GM18868 (cell line): ENCODE measurements at regions not wholly inside any gene's neighbourhood (a gene's known extent, or its start where the extent isn't known, plus 50 kb on each side); places are given as distances from the start of the nearest gene placed in this dataset.

ENCODE experiments used
- ATAC-seq: cut with Tn5 transposase; IDR thresholded peaks from one replicate; pipeline ENCODE4 v1.9.1; 2021; ENCODE audit warnings: mild to moderate bottlenecking, moderate library complexity; ENCODE audit not compliant: unreplicated experiment

DNA sequence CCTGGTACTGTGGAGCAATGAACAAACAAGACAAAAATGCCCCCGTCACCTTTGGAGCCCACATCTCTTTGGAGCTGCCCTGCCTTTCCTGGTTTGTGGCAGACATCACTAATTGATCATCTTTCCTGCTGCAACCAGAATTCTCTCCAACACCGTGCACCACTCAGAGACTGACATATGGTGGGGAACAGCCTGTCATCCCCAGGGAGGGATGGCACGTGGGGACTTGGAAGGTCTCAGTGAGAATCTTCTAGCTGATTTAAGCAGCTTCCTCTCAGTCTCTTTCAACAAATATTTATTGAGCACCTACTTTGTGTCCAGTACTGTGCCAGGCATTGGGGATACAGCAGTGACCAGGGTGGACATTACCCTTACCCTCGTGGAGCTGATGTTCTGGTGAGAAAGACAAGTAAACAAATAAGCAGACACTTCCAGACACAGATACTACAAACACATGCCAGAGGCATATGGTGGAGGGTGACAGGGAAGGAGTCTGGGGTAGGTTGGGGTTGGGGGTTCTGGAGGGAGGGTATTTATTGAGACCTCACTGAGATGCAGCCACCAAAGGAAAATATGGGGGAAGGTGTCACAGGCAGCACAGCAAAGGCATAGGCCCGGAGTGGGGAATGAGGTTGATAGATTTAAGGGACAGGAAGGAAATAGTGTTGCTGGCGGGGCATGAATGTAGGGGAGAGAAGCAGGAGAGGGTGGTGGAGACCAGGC lies 82.3 kb downstream of the CEBPB start:
- ATAC-seq, result no peak

DNA sequence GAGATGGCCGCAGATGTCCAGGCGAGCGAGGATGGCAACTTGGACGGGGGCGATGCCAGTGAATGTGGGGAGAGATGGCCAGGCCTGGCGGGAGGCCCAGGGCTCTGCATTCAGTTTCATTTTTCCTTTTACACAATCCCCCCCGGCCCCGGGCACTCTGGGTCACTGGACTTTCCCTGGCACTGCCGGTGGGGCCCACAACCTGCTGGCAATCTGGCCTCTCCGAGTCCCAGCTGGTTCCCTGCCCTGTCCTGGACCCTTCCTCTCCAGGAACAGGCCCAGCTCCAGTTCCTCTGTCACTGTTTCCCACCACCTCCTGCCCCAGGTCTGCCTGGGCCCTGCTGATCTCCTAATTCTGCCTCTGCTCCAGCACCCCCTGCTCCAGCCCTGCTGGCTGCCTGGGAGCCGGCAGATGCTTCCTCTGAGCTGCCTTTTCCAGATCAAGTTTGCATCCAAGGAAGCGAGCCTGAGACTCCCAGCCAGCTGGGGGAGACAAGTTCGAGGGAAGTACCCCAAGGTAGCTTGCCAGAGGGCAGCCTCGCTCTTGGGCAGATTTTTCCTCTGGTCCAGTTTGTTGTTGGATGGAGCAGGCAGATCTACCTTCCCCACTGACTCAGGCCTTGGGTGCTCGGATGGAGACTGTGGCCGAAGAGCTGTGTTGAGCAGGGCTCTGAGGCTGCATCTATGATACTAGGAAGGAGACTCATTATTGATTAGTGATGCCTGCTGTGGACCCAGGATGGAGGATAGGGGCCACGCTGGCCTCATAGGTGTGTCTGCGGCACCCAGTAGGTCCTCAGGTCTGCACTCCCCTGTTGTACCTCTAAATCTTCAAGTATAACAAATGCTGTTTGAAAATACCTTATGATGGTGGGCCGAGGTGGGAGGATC lies 83.2 kb downstream of the CEBPB start:
- no peak for ATAC-seq

DNA sequence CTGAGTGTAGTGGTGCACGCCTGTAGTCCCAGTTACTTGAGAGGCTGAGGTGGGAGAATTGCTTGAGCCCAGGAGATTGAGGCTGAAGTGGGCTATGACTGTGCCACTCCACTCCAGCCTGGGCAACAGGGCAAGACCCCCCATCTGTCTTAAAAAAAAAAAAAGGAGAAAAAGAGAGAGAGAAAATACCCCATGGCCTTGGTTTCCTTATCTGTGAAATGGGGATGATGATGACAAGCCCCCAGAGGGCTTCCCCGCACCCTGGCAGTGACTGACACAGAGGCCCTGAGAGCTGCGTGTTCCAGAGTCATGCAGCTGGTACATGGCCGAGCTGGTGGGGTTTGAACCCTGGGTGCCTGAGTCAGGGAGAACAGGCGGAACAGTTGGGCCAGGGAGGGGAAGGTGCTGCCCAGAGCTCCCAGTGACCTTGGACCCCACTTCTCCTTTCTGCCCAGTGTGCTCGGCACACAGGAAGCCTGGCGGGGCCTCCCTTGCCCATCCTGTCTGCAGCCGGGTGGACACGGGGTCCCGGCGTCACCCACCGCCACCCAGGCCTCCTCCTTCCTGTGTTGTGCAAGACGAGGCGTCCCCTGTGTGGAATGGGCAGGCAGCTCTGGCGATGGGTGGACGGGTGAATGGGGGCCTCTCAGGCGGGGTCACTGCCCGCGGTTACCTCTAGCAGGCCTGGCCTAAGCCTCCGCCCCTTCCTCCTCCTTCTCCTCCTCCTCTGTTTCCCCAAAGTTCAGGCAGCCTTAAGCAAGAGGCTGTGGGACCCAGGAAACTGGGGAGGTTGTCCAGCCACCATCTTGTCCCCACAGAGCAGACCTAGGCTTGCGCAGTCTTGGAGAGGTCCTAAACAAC lies 84.2 kb downstream of the CEBPB start:
- no peak for ATAC-seq

DNA sequence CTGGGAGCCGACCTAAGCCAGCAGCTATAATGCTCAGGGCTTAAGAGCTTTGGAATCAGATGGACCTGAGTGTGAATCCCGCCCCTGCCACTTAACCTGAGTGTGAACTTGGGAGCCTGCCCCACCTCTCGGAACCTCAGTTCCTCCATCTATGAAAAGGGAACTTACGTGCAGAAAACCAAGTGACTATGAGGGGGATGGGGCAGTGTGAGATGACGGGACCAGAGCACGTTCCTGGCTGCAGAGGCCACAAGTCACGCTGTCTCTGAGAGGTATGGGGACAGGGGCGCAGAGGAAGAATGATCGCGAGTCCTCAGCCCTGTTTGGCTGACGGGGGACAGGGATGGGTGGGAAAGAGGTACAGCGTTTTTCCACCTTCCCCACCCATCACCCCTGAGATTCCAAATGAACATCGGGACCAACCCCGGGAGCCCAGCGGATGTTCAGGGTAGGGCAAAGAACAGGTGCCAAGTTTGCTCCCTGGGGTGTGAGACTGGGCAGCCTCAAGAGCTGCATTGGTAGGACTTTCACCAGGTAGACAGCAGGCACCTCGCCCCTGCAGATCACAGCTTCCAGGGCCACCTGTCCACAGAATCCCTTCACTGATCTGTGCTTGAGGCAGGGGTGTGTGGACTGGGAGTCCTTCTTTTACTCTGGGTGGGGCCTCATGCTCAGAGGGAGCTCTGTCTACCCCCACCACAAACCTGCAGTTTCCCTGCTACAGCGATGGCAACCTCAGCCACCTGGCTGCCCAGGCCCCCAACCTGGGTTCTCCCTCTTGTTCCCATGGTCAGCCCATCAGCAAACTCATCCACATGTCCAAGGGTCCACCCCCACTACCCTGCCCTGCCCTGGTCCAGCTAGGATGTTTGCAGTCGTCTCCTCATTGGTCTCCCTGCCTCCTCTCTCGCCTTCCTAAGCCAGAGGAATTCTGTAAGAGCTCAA lies 85.8 kb downstream of the CEBPB start:
- no peak for ATAC-seq

DNA sequence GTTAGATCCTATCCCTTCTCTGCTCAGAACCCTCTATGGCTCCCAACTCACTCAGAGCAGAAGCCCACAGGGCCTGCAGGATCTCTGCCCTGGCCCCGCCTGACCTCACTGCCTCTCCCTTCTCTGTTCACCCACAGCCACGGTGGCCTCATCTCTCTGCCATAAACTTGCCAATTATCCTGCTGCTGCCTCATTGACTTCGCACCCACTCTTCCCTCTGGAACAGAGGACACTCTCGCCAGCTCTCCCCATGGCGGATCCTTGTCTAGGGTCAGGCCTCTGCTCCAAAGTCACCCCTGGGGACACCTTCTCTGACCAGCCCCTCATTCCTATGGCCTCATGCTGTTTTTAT lies 86.4 kb downstream of the CEBPB start:
- ATAC-seq, result no peak

DNA sequence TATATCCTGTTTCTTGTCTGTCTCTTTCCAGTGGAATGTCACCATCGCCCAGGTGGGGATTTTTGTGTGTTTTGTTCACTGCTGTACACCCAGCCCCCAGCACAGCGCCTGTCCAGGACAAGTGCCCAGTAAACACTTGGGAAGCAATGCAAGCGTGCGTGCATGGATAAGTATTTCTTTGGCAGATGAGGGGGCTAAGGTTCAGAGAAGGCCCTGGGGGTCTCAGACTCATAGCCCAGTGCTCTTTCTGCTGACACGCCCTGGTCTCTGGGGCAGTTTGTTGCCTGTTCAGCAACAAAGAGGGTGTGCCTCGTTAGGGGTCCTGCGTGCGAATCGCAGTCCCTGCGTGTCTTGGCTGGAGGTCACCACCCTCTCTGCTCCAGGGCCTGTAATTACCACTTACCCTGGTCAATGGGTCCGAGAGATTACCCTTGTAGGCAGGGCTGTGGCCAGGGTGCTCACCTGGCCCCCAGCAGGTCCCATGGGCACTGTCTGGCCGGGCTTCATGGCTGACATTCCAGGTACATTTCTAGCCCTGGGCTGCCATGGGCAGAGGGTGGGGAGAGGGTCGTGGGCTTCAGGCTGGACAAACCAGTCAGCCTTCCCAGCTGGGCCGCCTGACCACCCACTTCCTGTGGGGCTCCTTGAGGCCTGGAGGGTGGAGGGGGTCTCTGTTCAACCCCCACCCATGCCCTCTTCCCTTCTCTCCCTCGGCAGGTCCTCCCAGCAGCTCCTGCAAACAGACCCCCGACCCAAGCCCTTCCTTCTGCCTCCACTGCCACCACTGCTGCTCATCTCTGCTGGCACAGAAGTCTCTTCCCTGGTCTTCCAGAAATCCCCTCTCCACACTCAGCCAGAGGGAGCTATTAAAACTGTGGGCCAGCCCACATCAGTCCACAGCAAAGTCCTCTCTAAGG lies 87.1 kb downstream of the CEBPB start:
- no peak for ATAC-seq

DNA sequence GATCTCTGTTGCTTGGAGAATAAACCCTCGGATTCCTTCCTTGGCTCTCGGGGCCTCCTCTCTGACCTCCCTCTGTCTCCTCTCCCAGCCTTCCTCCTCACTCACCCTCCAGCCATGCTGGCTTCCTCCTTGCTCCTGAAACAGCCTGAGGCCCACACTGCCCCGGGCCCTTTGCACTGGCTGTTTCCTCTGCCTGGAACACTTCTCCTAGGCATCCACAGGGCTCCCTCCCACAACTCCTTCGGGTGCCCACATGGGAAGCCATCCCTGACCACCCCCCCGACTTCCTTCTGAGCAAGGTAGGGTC lies 87.7 kb downstream of the CEBPB start:
- no peak for ATAC-seq

DNA sequence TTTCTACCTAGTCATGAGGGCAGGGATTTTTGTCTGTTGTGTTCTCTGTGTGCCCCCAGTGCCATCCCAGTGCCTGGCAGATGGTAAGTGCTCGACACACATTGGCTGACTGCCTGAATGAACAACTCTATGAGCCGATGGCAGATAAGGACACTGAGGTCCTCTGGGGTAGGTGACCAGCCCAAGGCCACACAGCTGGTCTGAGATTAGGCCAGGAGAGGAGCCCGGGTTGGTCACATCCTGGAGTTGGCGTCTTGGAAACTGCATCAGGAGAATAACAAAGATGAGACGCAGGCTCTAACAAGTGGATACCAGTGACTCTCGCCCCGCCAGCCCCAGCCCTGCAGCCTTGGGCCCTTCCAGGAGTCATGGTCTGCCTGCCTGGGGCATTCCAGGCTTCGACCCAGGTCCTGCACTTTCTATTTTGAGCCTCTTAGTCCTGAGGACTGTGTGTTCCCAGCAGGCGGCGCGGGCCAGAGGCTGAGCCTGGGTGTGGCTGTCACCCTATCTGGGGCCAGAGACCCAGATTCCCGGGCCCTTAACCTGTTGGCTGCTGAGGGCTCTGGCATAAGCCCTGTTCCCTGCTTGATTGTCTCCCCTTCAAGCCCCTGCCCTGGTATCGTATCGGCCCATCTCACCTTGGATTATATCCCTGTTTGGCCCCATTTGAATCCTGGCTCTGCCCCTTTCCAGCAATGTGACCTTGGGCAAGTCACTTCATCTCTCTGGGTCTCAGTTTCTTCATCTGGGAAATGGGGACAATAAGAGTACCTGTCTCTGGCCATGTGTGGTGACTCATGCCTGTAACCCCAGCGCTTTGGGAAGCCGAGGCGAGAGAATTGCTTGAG lies 88.3 kb downstream of the CEBPB start:
- ATAC-seq, result no peak

DNA sequence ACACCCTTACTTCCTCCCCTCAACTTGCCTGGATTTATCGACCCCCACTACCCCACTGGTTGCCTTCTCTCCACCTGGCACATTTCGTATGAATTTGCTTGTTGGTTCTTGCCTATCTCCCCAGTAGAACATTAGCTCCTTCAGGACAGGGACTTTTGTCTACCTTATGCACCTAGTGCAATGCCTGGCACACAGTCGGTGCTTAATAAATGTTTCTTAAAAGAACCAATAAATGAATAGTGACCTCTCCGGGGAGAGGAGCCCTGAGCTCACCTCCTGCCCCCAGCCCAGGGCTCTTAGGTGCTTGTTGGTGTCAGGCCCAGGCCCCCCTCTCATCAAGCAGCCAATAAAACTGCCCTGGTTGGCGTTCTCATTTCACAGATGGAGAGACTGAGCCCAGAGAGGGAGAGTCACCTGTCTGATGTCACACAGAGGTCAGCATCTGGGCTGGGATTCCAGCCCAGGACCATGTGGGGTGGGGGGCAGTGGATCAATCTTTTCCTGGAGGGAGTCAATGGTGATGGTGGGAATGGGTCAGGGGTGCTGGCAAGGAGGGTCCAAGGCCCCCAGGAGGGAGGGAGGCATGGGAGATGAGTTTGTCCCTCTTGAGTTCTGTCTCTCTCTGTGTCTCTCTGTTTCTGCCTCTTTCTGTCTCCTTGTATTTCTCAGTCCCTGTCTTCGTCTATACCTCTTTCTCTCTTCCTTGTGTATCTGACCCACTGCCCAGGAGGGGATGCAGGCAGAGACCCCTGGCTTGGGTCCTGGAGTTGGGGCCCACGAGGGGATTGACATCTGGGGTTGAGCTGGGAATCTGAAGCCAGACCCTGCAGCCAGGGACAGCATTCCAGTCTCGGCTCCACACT lies 89.6 kb downstream of the CEBPB start:
- ATAC-seq, result no peak

DNA sequence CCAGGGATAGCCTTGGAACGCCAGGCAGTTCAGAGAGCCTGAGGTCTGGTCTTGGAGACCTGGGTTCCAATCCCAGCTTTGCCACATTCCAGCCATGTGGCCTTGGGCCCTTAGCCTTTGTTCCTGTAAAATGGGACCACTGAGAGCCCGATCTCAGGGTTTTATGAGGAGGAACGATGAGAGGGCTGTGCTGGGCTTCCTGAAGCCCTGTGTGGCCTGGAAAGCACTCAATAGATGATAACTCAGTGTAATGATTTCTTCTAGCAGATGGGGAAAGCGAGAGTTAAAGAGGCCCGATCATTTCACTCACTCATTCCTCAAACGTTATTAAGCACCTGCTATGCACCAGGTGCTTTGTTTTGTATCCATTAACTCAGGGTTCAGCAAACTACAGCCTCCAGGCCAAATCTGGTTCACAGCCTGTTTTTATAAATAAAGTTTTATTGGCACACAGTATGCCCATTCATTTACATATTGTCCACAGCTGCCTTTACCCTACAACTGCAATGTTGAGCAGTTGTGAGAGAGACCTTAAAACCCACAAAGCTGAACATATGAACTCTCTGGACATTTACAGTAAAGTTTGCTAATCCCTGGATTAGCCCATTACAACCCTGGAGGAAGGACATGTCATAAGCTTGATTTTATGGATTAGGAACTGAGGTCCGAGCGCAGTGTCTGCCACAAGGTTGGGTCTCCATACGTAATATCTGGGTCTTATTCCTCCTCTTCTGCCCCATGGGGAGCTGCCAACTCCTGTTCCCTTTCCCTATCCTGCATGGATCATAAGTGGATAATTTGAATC lies 90.4 kb downstream of the CEBPB start:
- no peak for ATAC-seq

DNA sequence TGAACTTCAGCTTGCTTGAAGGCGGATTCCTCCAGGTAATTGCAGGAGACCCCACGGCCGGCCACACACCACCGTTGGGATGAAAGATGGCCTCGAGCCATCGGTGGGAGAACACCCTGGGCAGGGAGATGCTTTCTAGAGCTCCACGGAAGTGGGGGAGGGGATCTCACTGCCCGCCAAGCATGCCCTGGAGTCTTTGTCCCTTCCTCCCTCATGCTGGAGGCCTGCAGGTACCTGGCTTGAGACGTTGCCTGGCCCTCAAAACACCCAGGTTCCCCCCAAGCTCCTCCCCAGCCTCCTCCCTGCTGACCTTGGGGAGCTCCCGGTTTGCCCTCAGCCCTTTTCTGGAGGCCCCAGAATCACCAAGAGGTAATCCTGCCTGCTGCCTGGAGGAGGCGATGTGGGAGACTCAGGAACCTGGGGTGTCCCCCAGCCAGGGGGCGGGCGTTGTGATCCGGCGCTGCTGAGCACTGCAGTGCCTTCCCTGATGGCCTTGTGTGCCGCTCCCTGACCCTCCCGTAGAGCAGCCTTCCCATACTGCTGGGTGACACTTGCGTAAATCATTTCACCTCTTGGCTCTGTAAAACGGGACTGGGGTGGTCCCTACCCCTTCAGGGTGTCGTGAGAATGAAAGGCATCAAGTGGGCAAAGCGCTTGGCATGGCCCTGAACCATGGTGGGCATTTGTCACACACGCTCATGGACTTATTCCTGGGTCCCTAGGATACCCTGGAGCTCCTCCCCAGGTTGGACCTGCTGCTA lies 91.4 kb downstream of the CEBPB start:
- ATAC-seq, result no peak

DNA sequence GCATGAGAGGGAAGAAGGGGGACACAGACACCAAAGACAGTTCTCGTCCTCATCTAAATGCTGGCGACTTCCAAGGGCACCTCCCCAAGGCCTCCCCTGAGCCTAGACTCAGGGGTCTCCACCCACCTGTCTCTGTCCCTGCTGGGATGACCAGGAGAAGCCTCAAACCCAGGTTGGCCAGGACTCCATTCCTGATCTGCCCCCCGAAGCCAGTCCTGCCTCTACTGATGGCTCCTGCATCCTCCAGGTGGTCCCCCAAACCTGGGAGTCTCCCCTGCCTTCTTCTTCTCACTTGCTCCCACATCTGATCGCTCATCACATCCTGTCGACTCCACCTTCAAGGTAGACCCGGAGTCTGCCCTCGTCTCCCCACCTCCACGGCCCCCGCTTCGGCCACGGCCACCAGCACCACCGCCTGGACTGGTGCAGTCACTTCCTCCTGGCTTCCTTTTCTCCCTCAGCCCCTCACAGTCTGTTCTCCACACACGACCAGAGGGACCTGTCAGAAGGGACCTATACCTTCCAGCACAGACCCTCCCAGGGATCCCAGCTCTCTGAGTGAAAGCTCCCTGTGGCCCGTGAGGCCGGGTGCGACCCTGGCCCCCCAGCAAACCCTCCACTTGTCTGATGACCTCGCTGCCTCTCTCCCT lies 92.1 kb downstream of the CEBPB start:
- no peak for ATAC-seq

DNA sequence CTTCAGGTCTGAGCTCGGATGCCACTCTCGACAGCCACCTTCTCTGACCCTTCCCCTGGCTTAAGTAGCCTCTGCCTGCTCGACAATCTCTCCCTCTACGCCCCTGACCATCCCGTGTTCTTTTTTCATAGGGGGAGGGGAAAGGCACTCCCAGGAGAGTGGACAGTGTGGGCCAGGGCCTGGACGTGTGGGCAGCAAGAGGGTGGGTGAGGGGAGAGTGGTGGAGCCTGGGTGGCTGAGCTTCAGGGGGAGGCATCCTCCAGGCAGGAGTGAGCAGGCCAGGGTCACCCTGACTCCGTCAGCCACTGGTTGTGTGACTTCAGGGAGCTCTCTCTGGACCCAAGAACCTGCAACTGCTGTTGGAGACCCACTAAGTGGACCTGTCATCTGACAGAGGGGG lies 92.7 kb downstream of the CEBPB start:
- ATAC-seq, result no peak

DNA sequence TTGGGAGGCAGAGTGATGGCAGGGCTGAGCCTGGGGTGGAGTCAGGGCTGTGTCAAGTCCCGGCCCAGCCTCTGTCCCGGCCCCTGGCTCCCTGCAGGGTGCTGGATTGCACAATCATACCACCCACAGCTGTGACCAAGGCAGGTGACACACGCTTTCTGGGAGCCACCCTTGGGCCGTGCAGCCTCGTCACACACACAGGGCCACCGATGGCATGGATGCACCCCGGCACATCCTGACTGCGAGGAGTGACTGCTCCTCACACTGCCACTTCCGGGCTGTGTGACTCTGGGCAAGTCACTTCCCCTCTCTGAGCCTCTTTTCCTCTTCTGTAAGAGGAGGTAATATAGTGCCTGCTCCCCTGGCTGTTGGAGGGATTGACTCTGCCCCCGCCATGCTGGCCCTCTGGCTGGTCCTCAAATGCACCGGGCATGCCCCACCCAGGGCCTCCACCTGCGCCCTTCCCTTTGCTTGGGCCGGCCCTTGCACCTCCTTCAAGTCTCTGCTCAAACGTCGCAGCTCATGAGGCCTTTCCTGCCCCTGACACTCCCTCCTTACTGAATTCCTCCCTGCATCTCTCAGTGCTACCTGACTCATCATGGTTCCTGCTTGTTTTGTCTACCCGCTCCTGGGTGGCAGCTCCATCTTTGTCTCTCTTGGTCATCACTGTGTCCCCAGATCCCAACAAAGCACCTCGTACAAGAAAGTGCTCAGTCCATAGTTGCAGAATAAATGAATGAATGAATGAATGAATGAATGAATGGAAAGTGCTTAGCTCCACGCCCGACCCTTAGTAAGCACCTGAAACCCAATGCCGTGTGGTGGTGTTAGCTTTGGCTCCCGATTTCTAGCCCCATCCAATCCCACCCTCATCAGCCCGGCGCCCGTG lies 93.5 kb downstream of the CEBPB start:
- no peak for ATAC-seq
